ENCODE measurements at regions not wholly inside any gene's neighbourhood (a gene's known extent, or its start where the extent isn't known, plus 50 kb on each side); places are given as distances from the start of the nearest gene placed in this dataset.

- CTCF ChIA-PET, result no interaction called here
- Histone ChIP-seq H4K5ac (ENCODE audit: low read depth, low read length) (no peak overlapping the region), H4K20me1 (ENCODE audit: insufficient read depth, low read length) (no peaks in the 10 kb centered on the region), H2AK5ac (ENCODE audit: low read depth, low read length) (no peak overlapping the region), H3K36me3 (ENCODE audit: control insufficient read depth, insufficient read depth, low read length) (no peaks in the 10 kb centered on the region), H3K9me3 (ENCODE audit: control insufficient read depth, insufficient read depth, low read length) (peaks cover 3% of the 10 kb centered on the region; the same call in 1 of the 2 replicates), H4K91ac (ENCODE audit: insufficient read depth, low read depth, low read length) (no peak overlapping the region), H3K4me1 (ENCODE audit: control insufficient read depth, insufficient read depth, low read length) (no peaks in the 10 kb centered on the region), H3K4me3 (ENCODE audit: insufficient read depth, low read depth, low read length) (no peak overlapping the region), H3K4ac (ENCODE audit: low read depth, low read length) (no peak overlapping the region), H2AFZ (replicated peaks; ENCODE audit: low read length, poor library complexity) (no peak overlapping the region), H2BK15ac (ENCODE audit: low read depth, low read length) (no peak overlapping the region), H3K9me1 (ENCODE audit: insufficient read depth, low read length) (no peaks in the 10 kb centered on the region), H3K18ac (ENCODE audit: low read depth, low read length) (no peak overlapping the region), H2BK20ac (ENCODE audit: low read depth, low read length) (no peak overlapping the region), H3K27ac (ENCODE audit: insufficient read depth, low read length) (no peak overlapping the region), H3K23ac (ENCODE audit: low read depth, low read length) (no peak overlapping the region), H3K4me2 (ENCODE audit: low read depth, low read length) (no peak overlapping the region), H3K79me1 (ENCODE audit: low read depth in 1 of 2, low read length in 2 of 2) (no peaks in the 10 kb centered on the region), H2BK5ac (ENCODE audit: low read depth, low read length, poor library complexity, severe bottlenecking) (no peak overlapping the region), H2BK120ac (ENCODE audit: low read depth, low read length) (no peak overlapping the region), H2AK9ac (replicated peaks; ENCODE audit: low read depth, low read length, poor library complexity) (no peak overlapping the region), H3K56ac (ENCODE audit: extremely low read depth, insufficient read depth, low read length) (no peak overlapping the region), H4K8ac (ENCODE audit: low read depth in 2 of 2, low read length in 2 of 2) (no peak overlapping the region), H3K27me3 (ENCODE audit: control insufficient read depth, insufficient read depth, low read length) (no peaks in the 10 kb centered on the region), H3K14ac (replicated peaks; ENCODE audit: low read depth, low read length) (no peak overlapping the region), H3K9ac (ENCODE audit: low read depth, low read length) (no peak overlapping the region)
- in situ Hi-C loops (cut with MboI; ENCODE audit: low sequenced_read_pairs), result no loop called here
- POLR2A ChIA-PET (ENCODE audit: unreplicated experiment), result no interaction called here
- DNase-seq (no peak), ATAC-seq (ENCODE audit: low read depth) (no peak)
- BruUV-seq (replicated peaks), result no TSS peak
- dilution Hi-C loops (cut with HindIII; ENCODE audit: low sequenced_read_pairs, unreplicated experiment), result no loop called here
- intact Hi-C loops (cut with micrococcal nuclease), result no loop called here
- TF ChIP-seq CTCF (conservative IDR thresholded peaks at IDR 0.05; ENCODE audit: low read depth, low read length), result no peak
- no peak for TF ChIP-seq MXI1 (IDR thresholded peaks at IDR 0.05; ENCODE audit: borderline replicate concordance, low read depth, low read length)
- no peak for TF ChIP-seq RFX5 (IDR thresholded peaks at IDR 0.05; ENCODE audit: low read depth, low read length)
- no peak for TF ChIP-seq POLR2A (IDR thresholded peaks at IDR 0.05; ENCODE audit: low read depth, low read length)
- no peak for TF ChIP-seq USF2 (IDR thresholded peaks at IDR 0.05; ENCODE audit: low read depth, low read length)
Observed at GRCh38 chr6:78153976-78154375, 501.1 kb downstream of the MEI4 start.

Data from IMR-90 (cell line).